HG03469 (cell line): ENCODE measurements at regions not wholly inside any gene's neighbourhood (a gene's known extent, or its start where the extent isn't known, plus 50 kb on each side); places are given as distances from the start of the nearest gene placed in this dataset.

Experiments used
- ATAC-seq: cut with Tn5 transposase; IDR thresholded peaks from one replicate; pipeline ENCODE4 v1.9.1; 2021; ENCODE audit warnings: mild to moderate bottlenecking, moderate library complexity, moderate number of reproducible peaks; ENCODE audit not compliant: unreplicated experiment

DNA sequence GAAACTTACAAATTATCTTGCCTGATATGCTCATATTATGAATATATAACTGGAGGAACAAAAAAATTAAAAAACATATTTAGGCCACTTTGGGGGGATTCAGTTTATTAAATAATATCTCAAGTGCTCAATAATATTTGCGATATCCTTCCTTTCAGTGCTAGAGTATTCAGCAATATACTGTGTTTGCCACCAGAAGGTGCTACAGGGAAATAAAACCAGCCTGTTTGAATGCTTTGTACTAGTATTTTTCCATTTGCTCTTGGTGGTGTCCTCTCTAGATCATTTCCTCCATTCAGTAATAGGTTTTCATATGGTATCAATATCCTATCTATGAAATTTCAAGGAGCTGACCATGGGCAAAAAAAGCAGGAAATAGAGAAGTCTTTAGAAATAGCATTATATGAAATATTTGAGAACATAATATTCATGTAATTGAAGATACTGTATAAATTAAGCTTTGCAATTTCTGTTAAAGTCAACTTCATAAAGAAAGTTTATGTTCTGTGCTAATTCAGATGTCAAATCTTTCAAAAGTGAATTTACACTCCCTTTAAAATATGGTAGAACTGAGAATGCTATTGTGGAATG lies 106.2 kb upstream of the NAV3 start:
- peak; percentile 49 for ATAC-seq

DNA sequence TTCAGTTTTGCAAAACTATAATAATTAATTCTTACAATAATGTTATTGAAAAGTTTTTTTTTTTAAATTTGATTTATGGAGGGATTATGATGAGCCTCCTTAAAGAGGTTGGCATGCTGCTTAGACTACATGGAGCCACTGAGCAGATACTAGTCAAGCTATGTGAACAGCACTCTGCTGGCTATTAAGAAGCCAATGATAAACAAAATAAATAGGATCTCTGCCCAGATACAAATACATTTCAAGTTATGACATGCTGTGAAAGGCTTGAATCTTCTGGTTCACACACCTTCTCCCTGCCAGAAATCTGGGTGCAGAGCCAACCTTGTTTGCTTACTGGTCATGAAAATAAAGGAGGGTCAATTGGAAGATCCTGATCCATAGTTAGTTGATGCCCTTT lies 107.4 kb upstream of the NAV3 start:
- ATAC-seq: no peak

GRCh38 chr12:77722536-77722935 lies 108.2 kb upstream of the NAV3 start:
- no peak for ATAC-seq

DNA sequence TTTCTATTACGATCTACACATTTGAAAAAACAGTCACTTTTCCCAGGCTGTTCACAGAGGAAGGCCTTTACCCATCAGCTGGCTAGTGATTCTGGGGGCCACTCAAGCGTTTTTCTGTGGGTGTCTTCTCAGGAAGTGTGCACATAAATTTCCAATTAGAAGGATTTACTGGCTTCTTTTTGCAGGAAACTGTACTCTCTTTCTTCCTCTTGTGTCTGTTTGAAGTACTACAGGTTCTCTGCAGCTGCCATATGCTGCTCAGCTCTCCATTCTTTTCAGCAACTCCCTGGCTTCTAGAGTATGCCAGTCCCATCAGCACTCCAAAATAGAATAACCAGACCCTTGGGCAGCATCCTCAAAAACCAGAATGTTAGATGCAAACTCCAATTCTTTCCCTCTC lies 110.4 kb upstream of the NAV3 start:
- ATAC-seq: no peak

- no peak for ATAC-seq
Observed at GRCh38 chr12:77710209-77710608, 120.5 kb upstream of the NAV3 start.

DNA sequence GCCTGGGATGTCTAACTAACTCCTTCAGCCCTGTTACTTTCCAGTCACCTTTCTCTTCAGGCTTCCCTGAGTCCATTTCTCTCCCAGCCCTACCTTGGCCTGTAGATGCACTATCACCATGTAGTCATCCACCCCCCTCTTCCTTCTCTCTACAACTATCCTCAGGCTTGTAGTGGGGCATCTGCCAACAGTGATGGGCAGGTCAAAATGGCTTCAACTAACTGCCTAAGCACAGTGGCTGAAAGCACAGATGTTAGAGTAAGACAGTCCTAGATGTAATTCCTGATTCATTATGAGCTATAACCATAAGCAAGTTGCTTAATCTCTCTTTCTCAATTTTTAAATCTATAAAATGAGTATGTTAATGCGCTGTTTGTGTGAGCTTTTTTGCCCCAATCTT lies 133.6 kb upstream of the NAV3 start:
- ATAC-seq: no peak

DNA sequence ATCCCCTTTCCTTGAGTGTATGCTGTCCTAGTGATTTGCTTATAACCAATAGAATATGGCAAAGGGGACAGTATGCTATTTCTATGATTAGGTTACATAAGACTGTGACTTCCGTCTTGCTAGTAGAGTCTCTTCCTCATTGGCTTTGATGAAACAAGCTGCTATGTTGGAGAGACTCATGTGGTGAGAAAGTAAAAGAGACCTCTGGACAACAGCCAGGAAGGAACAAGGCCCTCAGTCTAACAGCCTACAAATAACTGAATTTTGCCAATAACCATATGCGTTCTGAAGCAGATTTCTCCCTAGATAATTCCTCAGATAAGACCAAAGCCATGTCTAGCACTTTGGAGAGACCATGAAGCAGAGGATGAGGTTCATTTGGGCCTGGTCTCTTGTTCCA lies 134.5 kb upstream of the NAV3 start:
- no peak for ATAC-seq

DNA sequence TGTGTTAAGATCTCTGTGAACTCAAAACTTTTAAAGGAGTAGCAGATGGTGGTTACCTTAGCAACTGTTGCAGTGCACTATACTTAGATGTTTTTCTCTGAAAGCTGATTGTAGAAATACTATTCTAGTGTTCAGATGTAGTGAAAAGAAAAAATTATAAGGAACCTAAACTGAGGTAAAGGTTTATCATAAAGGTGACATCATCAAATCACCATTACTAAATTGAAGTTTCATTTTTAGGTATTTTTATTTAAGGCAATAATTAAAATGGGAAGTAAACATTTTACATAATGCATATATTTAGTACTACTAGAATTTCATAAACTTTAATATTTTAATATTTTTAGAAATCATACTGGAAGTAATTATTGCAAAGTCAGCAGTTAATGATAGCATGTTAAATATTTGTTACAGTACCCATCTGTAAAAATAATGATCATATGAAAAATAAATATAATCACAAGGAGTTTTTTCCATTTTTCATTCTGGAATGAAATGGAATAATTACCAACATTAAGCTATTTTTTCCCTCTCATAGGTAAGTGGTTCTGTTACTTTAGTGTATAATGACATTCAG lies 141.1 kb upstream of the NAV3 start:
- ATAC-seq: no peak

DNA sequence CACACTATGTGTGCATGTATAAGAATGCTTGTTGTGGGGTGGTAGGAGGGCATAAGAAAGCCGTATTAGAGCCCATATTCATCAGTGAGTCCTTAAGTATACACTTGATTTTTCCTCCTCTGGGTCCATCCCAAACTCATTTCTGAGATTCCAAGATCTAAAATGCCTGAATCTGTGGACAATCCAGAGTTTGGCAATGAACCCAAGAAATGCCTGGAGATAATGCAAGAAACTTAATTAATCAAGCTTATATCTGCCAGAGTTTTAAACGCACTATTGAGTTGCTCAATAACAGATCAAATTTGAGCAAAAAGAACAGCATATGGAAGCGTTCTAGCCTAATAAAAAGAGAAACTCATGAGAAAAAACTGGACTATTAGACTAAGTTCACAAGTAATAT lies 143.4 kb upstream of the NAV3 start:
- ATAC-seq: no peak

DNA sequence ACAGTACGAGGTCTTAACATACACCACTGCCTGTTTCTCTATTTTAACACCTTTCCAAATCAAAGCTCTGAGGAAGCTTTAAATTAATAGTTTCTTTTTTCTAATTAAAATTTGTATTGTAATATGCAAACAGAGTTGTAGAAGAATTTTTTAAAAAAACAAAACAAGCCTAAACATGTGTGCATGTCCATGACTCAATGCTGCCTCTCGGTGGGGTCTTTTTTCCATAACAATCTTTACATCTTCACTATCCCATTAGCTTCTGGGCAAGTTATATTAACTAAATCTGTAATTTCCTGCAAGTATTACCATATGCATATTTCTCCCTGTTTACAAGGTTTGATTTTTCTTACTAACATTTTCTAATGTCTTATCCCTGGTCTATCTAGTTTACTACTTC lies 143.9 kb upstream of the NAV3 start:
- no peak for ATAC-seq

- ATAC-seq: no peak
Observed at GRCh38 chr12:77685901-77686300, 144.8 kb upstream of the NAV3 start.

DNA sequence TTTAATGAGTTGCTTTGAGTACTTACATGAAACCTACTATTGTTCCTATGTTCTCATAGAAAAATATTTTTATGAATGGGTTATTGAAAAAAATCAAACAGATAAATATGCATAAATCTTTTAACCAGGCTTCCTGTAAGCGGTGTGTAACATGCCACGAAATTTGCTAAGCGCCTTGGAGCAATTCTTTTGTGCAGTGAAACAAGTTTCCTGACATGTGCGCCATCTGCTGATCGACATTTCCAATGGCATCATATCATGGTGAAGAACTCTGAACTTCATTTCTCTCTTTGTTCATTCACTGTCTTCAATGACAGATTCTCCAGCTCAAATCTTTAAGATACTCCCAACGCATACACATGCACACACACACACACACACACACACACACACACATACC lies 145.6 kb upstream of the NAV3 start:
- peak; percentile 85 for ATAC-seq

DNA sequence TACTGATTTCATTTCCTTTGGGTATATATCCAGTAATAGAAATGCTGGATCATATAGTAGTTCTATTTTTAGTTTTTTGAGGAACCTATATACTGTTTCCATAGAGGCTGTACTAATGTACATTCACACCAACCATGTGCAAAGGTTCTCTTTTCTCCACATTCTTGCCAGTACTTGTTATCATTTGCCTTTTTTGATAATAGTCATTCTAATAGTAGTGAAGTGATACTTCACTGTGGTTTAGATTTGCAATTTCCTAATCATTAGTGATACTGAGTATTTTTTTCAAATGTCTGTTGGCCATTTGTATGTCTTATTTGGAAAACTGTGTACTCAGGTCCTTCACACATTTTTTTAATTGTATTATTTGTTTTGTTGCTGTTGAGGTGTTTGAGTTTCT lies 148.2 kb upstream of the NAV3 start:
- no peak for ATAC-seq

DNA sequence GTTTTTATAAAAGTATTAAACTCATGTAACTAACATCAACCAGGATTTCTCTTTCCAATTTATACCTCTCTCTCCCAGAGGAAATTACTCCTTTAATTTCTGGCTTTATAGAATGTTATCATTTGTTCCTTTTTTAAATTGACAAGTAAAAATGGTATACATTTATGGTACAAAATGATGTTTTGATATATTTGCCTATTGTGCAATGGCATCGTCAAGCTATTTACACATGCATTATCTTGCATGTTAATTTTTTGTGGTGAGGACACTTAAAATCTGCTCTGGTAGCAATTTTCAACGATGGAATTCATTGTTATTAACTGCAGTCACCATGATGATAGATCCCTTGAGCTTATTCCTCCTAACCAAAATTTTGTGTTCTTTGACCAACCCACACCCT lies 149.0 kb upstream of the NAV3 start:
- ATAC-seq: no peak

- ATAC-seq: no peak
Observed at GRCh38 chr12:77679686-77680085, 151.0 kb upstream of the NAV3 start.

GRCh38 chr12:77678621-77679020 lies 152.1 kb upstream of the NAV3 start:
- no peak for ATAC-seq

GRCh38 chr12:77667101-77667500 lies 163.6 kb upstream of the NAV3 start:
- ATAC-seq: no peak

DNA sequence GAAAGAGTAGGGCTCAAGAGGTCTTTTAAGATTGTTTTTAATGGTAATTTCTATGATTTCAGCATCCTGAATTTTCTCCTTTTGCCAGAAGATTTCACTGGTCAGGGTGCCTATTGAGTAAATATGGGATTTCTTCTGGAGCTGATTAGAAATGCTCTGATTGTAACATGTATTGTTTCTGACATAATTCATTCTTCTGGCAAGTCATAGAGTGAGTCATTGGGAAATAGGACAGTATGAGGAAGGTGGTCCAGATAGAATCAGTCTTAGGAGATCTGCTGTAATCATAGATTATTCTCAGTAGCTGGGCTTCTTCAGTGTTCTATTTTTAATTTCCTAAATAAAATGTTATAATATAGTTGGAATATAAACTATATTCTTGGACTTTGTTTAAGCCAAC lies 182.0 kb upstream of the NAV3 start:
- ATAC-seq: no peak

- ATAC-seq: no peak
Observed at GRCh38 chr12:77645966-77646598, 184.6 kb upstream of the NAV3 start.

GRCh38 chr12:77644915-77645605 lies 185.6 kb upstream of the NAV3 start:
- no peak for ATAC-seq

GRCh38 chr12:77642246-77642645 lies 188.4 kb upstream of the NAV3 start:
- no peak for ATAC-seq

DNA sequence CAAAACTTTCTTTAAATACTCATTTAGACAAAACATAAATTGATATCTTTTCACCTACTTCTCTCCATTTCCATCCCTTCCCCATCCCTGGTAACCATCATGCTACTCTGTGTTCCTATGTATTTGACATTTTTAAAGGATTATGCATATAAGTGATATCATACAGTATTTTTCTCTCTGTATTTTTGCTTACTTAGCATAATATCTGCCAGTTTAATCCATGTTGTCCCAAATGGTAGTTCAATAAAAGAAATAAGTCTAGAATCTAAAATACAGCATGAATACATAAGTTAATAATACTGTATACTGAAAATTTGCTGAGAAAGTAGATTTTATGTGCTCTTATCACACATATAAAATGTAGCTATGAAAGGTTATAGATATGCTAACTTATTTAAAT lies 190.3 kb upstream of the NAV3 start:
- ATAC-seq: no peak
